BE2C (cell line): ENCODE measurements at regions not wholly inside any gene's neighbourhood (a gene's known extent, or its start where the extent isn't known, plus 50 kb on each side); places are given as distances from the start of the nearest gene placed in this dataset.

Experiments
- DNase-seq: peaks from one replicate; pipeline ENCODE4 v3.0.0-alpha.2; 2020
- H3K27me3 ChIP-seq: fragments of 250-450 bp; sonication (Bioruptor Pico); 2 replicates; pipeline ENCODE4 v1.5.1; 2020; ENCODE audit warnings: mild to moderate bottlenecking
- H3K36me3 ChIP-seq: fragments of 250-450 bp; sonication (Bioruptor Pico); 2 replicates; pipeline ENCODE4 v1.5.1; 2020; ENCODE audit warnings: mild to moderate bottlenecking
- H3K4me1 ChIP-seq: fragments of 250-450 bp; sonication (Bioruptor Pico); 2 replicates; pipeline ENCODE4 v1.5.1; 2020
- H3K4me3 ChIP-seq: 2 replicates; pipeline ENCODE4 v1.5.1; 2011; ENCODE audit warnings: low read depth, low read length
- H3K9me3 ChIP-seq: fragments of 250-450 bp; sonication (Bioruptor Pico); 2 replicates; pipeline ENCODE4 v1.5.1; 2020
- TF ChIP-seq, protein P1 (sequence below): IDR thresholded peaks from 2 replicates; pipeline ENCODE4 v1.5.1; 2012; ENCODE audit warnings: mild to moderate bottlenecking, low read depth, low read length

DNA sequence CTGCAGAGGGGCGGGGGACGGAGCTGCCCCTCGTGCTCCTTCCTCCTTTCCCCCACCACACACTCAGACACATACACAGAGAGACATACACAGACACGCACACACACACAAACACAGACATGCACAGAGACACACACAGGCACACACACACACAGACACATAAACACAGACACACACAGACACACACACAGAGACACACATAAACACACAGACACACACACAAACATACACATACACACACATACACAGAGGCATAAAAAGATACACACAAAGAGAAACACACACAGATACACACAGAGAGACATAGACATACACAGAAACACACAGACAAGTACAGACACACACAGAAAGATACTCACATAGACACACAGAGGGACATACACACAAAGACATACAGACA lies 136.0 kb downstream of the UQCRFS1 start:
- no peaks in the 10 kb centered on the region for H3K9me3 ChIP-seq
- TF ChIP-seq, protein P1, sequence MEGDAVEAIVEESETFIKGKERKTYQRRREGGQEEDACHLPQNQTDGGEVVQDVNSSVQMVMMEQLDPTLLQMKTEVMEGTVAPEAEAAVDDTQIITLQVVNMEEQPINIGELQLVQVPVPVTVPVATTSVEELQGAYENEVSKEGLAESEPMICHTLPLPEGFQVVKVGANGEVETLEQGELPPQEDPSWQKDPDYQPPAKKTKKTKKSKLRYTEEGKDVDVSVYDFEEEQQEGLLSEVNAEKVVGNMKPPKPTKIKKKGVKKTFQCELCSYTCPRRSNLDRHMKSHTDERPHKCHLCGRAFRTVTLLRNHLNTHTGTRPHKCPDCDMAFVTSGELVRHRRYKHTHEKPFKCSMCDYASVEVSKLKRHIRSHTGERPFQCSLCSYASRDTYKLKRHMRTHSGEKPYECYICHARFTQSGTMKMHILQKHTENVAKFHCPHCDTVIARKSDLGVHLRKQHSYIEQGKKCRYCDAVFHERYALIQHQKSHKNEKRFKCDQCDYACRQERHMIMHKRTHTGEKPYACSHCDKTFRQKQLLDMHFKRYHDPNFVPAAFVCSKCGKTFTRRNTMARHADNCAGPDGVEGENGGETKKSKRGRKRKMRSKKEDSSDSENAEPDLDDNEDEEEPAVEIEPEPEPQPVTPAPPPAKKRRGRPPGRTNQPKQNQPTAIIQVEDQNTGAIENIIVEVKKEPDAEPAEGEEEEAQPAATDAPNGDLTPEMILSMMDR: no peak
- no peak overlapping the region for H3K4me3 ChIP-seq
- DNase-seq: no peak
- H3K36me3 ChIP-seq: no peaks in the 10 kb centered on the region
- no peaks in the 10 kb centered on the region for H3K4me1 ChIP-seq
- H3K27me3 ChIP-seq: no peaks in the 10 kb centered on the region

DNA sequence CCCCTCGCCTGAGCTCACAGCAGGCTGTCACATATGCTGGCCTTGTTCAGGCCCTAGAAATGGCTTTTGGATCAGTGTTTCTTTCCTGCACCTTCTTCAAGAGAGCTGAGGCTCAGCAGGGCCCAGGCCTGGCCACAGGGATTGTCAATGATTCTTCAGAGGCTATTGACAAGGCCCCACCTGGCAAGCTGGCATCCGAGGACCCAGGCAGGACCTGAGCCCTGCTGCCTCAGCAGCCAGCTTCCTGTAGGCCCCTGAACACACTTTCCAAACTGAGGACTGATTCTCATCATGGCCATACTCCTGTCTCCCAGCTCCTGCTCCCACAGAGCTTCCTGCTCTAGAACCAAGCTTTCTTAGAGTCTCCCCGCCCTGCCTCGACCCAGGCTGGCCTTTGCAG lies 136.8 kb downstream of the UQCRFS1 start:
- DNase-seq: no peak
- Histone ChIP-seq H3K9me3 (no peaks in the 10 kb centered on the region), H3K4me1 (no peaks in the 10 kb centered on the region), H3K4me3 (no peak overlapping the region), H3K27me3 (no peaks in the 10 kb centered on the region), H3K36me3 (no peaks in the 10 kb centered on the region)
- TF ChIP-seq, protein P1: no peak

DNA sequence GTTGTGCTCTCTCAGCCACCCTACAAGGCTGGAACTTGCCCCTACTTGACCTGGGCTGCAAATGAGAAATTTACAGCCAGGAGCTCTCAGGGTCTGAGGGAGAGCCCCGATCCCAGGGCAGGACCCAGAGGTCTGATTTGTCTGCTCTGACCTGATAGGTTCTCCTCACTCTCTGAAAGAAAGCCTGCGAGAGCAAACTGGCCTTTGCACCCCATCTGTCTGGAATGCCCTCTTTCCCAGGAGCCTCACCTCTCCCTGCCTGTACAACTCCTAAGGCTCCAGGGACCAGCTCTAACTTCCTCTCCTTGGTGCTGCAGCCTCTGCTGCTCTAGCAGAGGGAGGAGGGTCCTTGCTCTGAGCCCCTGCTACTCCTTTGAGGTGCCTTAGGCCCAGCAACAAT lies 137.8 kb downstream of the UQCRFS1 start:
- no peak for DNase-seq
- TF ChIP-seq, protein P1: no peak
- no peaks in the 10 kb centered on the region for H3K36me3 ChIP-seq
- H3K4me3 ChIP-seq: no peak overlapping the region
- H3K9me3 ChIP-seq: no peaks in the 10 kb centered on the region
- H3K27me3 ChIP-seq: no peaks in the 10 kb centered on the region
- H3K4me1 ChIP-seq: no peaks in the 10 kb centered on the region

DNA sequence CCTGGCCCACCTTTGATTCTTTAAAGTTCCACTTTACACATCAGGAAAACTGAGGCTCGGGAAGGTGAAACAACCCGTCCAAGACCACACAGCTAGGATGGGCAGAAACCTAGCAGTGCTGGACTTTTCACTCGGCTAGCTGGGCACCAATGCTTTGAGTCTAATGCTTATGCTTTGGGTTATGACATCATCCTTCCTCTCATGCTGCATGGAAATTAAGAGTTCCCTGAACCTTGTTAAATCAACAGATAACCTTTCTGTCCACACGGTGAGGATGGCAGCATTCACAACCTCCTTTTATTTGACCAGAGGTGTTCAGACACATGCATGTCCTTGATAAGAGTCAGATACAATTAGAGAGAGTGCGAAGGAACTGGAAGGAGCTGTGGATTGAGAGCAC lies 138.4 kb downstream of the UQCRFS1 start:
- H3K4me1 ChIP-seq: no peaks in the 10 kb centered on the region
- H3K27me3 ChIP-seq: no peaks in the 10 kb centered on the region
- H3K36me3 ChIP-seq: no peaks in the 10 kb centered on the region
- TF ChIP-seq, protein P1: no peak
- H3K9me3 ChIP-seq: no peaks in the 10 kb centered on the region
- no peak overlapping the region for H3K4me3 ChIP-seq
- no peak for DNase-seq

DNA sequence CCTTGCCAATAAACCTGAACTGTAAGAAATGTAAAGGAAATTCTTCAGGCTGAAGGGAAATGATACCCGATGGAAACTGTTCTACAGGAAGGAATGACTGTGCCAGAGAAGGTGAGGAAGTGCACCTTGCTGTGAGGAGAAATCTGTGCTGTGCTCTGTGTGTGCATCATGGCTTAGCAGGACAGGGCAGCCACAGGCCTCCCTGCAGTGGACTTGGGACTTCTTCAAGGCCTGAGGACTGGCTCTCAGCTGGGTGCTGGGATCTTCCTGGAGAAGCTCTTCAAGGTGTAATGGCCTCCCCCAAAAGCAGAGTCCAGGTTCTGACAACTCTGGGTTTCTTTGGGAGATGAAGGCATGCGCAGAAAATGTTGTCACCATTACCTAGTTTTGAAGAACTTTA lies 145.1 kb downstream of the UQCRFS1 start:
- H3K27me3 ChIP-seq: no peaks in the 10 kb centered on the region
- H3K36me3 ChIP-seq: no peaks in the 10 kb centered on the region
- H3K4me3 ChIP-seq: no peak overlapping the region
- no peaks in the 10 kb centered on the region for H3K4me1 ChIP-seq
- DNase-seq: no peak
- TF ChIP-seq, protein P1: no peak
- H3K9me3 ChIP-seq: no peaks in the 10 kb centered on the region

DNA sequence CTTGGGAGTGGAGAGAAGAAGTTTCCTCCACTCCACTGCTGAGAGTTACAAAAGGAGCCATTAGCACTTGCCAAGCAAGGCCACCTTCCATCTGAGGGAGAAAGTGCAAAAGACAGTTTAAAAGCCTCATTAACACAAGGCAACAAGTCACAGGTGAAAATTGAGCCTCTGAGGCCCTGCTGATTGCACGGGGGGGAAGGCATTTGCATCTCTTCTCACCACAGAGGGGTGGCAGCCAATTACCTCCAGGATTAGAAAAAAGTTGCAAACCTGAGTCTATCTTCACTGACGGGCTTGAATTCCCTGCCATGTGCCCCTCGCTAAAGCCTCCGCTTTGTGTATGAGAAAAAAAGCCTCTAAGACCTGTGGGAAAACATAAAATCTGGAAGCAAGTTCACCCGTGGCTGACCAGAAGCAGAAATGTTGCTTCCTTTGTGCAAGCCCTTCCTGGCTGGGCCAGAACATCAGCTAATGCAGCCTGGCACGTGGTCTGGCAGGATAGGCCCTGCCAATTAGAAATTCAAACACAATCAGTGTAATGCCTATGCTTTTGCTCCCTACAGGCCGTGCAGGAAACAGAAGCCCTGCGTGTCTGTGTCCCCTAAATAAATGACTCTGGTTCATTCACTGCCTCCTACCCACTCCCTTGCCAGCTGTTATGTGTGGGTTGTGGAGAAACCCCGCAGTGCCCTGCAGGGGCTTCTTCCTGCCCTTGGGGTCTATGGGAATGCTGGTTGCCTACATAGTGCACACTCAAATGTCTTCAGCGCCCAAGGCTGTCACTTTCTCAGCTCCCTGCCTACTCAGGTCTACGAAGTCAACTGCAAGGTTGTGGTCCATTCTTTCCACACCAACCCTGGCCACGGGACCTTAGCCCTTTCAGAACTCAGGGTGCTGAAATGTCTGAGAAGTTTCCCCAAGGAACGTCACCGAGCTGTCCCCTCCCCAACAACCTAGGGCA lies 150.2 kb downstream of the UQCRFS1 start:
- no peaks in the 10 kb centered on the region for H3K36me3 ChIP-seq
- DNase-seq: no peak

More for the DNA sequence above, 150.2 kb downstream of the UQCRFS1 start:
- Histone ChIP-seq H3K4me1 (no peaks in the 10 kb centered on the region), H3K27me3 (no peaks in the 10 kb centered on the region), H3K4me3 (no peak overlapping the region), H3K9me3 (no peaks in the 10 kb centered on the region; the same call in 1 of the 2 replicates)
- TF ChIP-seq, protein P1: no peak
